K562 (cell line): ENCODE measurements at regions not wholly inside any gene's neighbourhood (a gene's known extent, or its start where the extent isn't known, plus 50 kb on each side); places are given as distances from the start of the nearest gene placed in this dataset.

ENCODE experiments used
- ATAC-seq: fragments of 200-7000 bp; cut with Tn5 transposase; 3 replicates; pipeline ENCODE4 v1.9.1; 2020; ENCODE audit warnings: moderate library complexity
- BruUV-seq: library from RNA; stranded (reverse); fragments of 400-500 nt; replicated peaks from 2 replicates; lab custom pipeline; 2021; lab: Mats Ljungman, UMichigan
- CTCF ChIA-PET: fragments of 300-600 bp; formaldehyde crosslinking; extraction: SDS; loops from one replicate; lab custom pipeline; 2021; ENCODE audit warnings: low intra/inter-chr PET ratio; lab: Yijun Ruan, JAX
- POLR2A ChIA-PET: fragments of 300-600, 350-650 bp; sonication (Branson Sonifier 250); formaldehyde crosslinking; extraction: SDS; loops from one replicate; lab custom pipeline; 2021; ENCODE audit warnings: antibody characterized with exemption, inconsistent platforms; lab: Yijun Ruan, JAX
- DNase-seq, 4 experiments: peaks; one replicate each; pipeline versions ENCODE4 v3.0.0 to v3.0.0-alpha.2; 2011 to 2018; ENCODE audit warnings: low spot score in 3 of 4, mixed read lengths in 3 of 4; ENCODE audit errors: extremely low read depth in 1 of 4
- FAIRE-seq: peaks from 2 replicates; lab custom pipeline; 2011; peaks lifted over from hg19 to GRCh38; lab: Jason Lieb, UNC
- H2AFZ ChIP-seq: 2 replicates; pipeline ENCODE4 v1.6.0; 2011; ENCODE audit warnings: low read depth, low read length, control low read depth, inconsistent platforms
- H3K27ac ChIP-seq: fragments of 200-600 bp; 3 replicates; pipeline ENCODE4 v1.8.0; 2011; ENCODE audit warnings: low read depth, mild to moderate bottlenecking, control low read depth, inconsistent platforms, low read length, moderate library complexity, mixed read lengths; ENCODE audit errors: extremely low read depth
- H3K27me3 ChIP-seq, 2 experiments: fragments of 300-600 bp in 1 of 2; 2 replicates in 1 of 2; 3 replicates in 1 of 2; pipeline versions ENCODE4 v1.6.0 to v1.8.0; 2011; ENCODE audit warnings: inconsistent platforms in 2 of 2, low read length in 2 of 2, mild to moderate bottlenecking in 1 of 2, mixed read lengths in 1 of 2, moderate library complexity in 1 of 2; ENCODE audit not compliant: control insufficient read depth in 2 of 2, insufficient read depth in 2 of 2
- H3K36me3 ChIP-seq: fragments of 300-600 bp; 3 replicates; pipeline ENCODE4 v1.8.0; 2011; ENCODE audit warnings: mild to moderate bottlenecking, low read length, inconsistent platforms; ENCODE audit not compliant: control insufficient read depth, insufficient read depth
- H3K4me1 ChIP-seq, 2 experiments: fragments of 200-600 bp in 1 of 2; replicated peaks in 1 of 2; 2 replicates in 1 of 2; 3 replicates in 1 of 2; pipeline versions ENCODE4 v1.5.1 to v1.8.0; 2011; ENCODE audit warnings: inconsistent platforms in 2 of 2, low read length in 2 of 2, mild to moderate bottlenecking in 1 of 2, mixed read lengths in 1 of 2, moderate library complexity in 1 of 2; ENCODE audit not compliant: control insufficient read depth in 2 of 2, insufficient read depth in 2 of 2
- H3K4me2 ChIP-seq: 2 replicates; pipeline ENCODE4 v1.6.1; 2011; ENCODE audit warnings: low read length, control low read depth, inconsistent platforms, mixed read lengths; ENCODE audit not compliant: insufficient read depth
- H3K4me3 ChIP-seq: fragments of 200-600 bp; sonication (generic), shearing (Covaris generic); 2 replicates; pipeline ENCODE4 v1.5.1; 2016; ENCODE audit warnings: control low read depth, inconsistent platforms
- H3K79me2 ChIP-seq: fragments of 200-600 bp; 3 replicates; pipeline ENCODE4 v1.8.0; 2011; ENCODE audit warnings: low read length, inconsistent platforms; ENCODE audit not compliant: control insufficient read depth, insufficient read depth
- H3K9ac ChIP-seq, 2 experiments: 2 replicates each; pipeline versions ENCODE4 v1.6.0 to v1.6.1; 2011; ENCODE audit warnings: low read depth in 2 of 2, low read length in 2 of 2, control low read depth in 1 of 2, inconsistent platforms in 1 of 2, mild to moderate bottlenecking in 1 of 2, mixed read lengths in 1 of 2; ENCODE audit not compliant: insufficient read depth in 1 of 2
- H3K9me1 ChIP-seq: one replicate; pipeline ENCODE4 v1.6.0; 2011; ENCODE audit warnings: inconsistent platforms, mild to moderate bottlenecking, low read length, moderate library complexity; ENCODE audit not compliant: control insufficient read depth, insufficient read depth
- H3K9me3 ChIP-seq: replicated peaks from 2 replicates; pipeline ENCODE4 v1.5.1; 2011; ENCODE audit warnings: low read depth, low read length, inconsistent platforms; ENCODE audit not compliant: control insufficient read depth, insufficient read depth
- H4K20me1 ChIP-seq: replicated peaks from 2 replicates; pipeline ENCODE4 v1.6.1; 2011; ENCODE audit warnings: low read length, inconsistent platforms, mixed read lengths; ENCODE audit not compliant: control insufficient read depth, insufficient read depth
- EWSR1 ChIP-seq: fragments of 450-650 bp; IDR thresholded peaks from 2 replicates; pipeline ENCODE4 v1.6.1; 2018; ENCODE audit warnings: borderline replicate concordance, mild to moderate bottlenecking, low read depth, moderate library complexity; ENCODE audit not compliant: partially characterized antibody
- GABPA ChIP-seq: fragments of 200-800 bp; sonication (Bioruptor generic); conservative IDR thresholded peaks from 2 replicates; pipeline ENCODE4 v1.6.1; 2016; ENCODE audit warnings: low read depth, missing genetic modification characterization, missing compliant biosample characterization
- HMGXB4 ChIP-seq: sonication (generic); formaldehyde crosslinking; IDR thresholded peaks from 2 replicates; pipeline ENCODE4 v1.8.1; 2023; ENCODE audit warnings: mild to moderate bottlenecking, missing genetic modification reagents
- NCOA1 ChIP-seq: fragments of 450-650 bp; IDR thresholded peaks from 2 replicates; pipeline ENCODE4 v1.6.1; 2016; ENCODE audit warnings: low read depth
- RFX1 ChIP-seq: fragments of 450-650 bp; IDR thresholded peaks from 2 replicates; pipeline ENCODE4 v1.6.1; 2016; ENCODE audit warnings: mild to moderate bottlenecking, moderate library complexity
- SRSF1 ChIP-seq: fragments of 200-400 bp; formaldehyde crosslinking; IDR thresholded peaks from 2 replicates; pipeline ENCODE4 v1.6.1; 2017; ENCODE audit warnings: mild to moderate bottlenecking, low read depth, low read length, moderate library complexity
- ZBTB40 ChIP-seq, 2 experiments: fragments of 450-650 bp in 1 of 2; sonication (generic) in 1 of 2; formaldehyde crosslinking in 1 of 2; IDR thresholded peaks; 2 replicates each; pipeline versions ENCODE4 v1.7.1 to v1.9.0; 2016 to 2022; ENCODE audit warnings: inconsistent platforms in 1 of 2, mild to moderate bottlenecking in 1 of 2, missing genetic modification reagents in 1 of 2
- ZNF184 ChIP-seq: sonication (generic); formaldehyde crosslinking; IDR thresholded peaks from 2 replicates; pipeline ENCODE4 v1.5.0; 2020; ENCODE audit warnings: missing genetic modification reagents
- WGBS: fragments of 100-300 bp; shearing (Covaris generic); methylation state at CpG from one replicate; pipeline ENCODE4 v1.1.6; 2016; ENCODE audit warnings: low coverage, mixed read lengths; ENCODE audit not compliant: insufficient coverage; ENCODE audit errors: missing lambda C conversion rate; 5-methylcytosine and 5-hydroxymethylcytosine counted together
- in situ Hi-C: fragments of 300-500 bp; cut with MboI; formaldehyde crosslinking; loops from 4 replicates; pipeline ENCODE4 v1.15.0; 2018; ENCODE audit warnings: inconsistent platforms, mixed read lengths
- intact Hi-C: fragments of 100-400 bp; cut with micrococcal nuclease; formaldehyde crosslinking; loops from 2 replicates; pipeline ENCODE4 v1.14.2; 2022
- TF ChIP-seq, protein P1 (sequence below): IDR thresholded peaks from 2 replicates; pipeline ENCODE4 v1.6.1; 2011; ENCODE audit warnings: borderline replicate concordance, low read depth, mild to moderate bottlenecking, moderate library complexity, low read length; ENCODE audit not compliant: insufficient read depth, poor library complexity, severe bottlenecking

DNA sequence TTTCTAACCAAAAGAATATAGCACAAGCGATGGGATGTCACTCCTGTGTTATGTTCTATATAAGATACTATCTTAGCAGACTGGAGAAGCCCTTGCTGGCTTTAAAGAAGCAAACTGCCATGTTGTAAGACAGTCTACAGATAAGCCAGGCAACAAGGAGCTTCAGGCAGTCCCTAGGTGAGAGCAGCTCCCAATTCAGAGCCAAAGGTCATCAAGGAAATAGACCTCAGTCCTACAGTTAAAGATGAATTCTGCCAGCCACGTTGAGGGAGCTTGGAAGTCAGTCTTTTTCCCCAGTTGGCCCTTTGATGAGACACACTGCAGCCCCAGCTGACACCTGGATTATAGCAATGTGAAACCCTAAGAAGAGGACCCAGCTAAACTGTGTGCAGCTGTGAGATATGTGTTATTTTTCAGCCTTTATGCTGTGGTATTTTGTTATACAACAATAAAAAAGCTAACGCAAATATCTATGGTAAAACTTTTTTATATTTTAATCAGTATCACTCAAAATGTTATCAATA, 102.5 kb upstream of the AKAP13 start:
- Histone ChIP-seq H4K20me1 (no peaks in the 10 kb centered on the region; the same call in 1 of the 2 replicates), H3K27me3 (peaks cover 14 to 22% of the 10 kb centered on the region in 2 experiments), H3K9me1 (no peaks in the 10 kb centered on the region), H3K4me2 (no peak overlapping the region), H2AFZ (no peak overlapping the region), H3K27ac (no peak overlapping the region), H3K36me3 (no peaks in the 10 kb centered on the region), H3K9ac (no peak overlapping the region), H3K4me1 (no peaks in the 10 kb centered on the region), H3K4me3 (no peak overlapping the region), H3K9me3 (no peaks in the 10 kb centered on the region; the same call in 1 of the 2 replicates), H3K79me2 (no peaks in the 10 kb centered on the region)
- CTCF ChIA-PET: no interaction called here
- no peak for FAIRE-seq
- no TSS peak for BruUV-seq
- WGBS: 0% methylated on average over 3 of the region's 3 CpGs
- intact Hi-C loops: no loop called here
- DNase-seq: no peak
- POLR2A ChIA-PET: no interaction called here
- in situ Hi-C loops: loop anchor here (25.0 kb wide), 2 partner anchors 816 to 1066 kb away; no protein-coding TSS in a partner anchor
- ATAC-seq: no peak
- TF ChIP-seq NCOA1 (no peak), ZNF184 (CRISPR knock-in tag) (no peak), HMGXB4 (CRISPR knock-in tag) (no peak), RFX1 (no peak), SRSF1 (no peak), ZBTB40 (IDR thresholded peaks at IDR 0.05) (no peak), ZBTB40 (CRISPR knock-in tag; IDR thresholded peaks at IDR 0.05) (no peak), EWSR1 (no peak), GABPA (tag) (no peak)
- TF ChIP-seq, protein P1, sequence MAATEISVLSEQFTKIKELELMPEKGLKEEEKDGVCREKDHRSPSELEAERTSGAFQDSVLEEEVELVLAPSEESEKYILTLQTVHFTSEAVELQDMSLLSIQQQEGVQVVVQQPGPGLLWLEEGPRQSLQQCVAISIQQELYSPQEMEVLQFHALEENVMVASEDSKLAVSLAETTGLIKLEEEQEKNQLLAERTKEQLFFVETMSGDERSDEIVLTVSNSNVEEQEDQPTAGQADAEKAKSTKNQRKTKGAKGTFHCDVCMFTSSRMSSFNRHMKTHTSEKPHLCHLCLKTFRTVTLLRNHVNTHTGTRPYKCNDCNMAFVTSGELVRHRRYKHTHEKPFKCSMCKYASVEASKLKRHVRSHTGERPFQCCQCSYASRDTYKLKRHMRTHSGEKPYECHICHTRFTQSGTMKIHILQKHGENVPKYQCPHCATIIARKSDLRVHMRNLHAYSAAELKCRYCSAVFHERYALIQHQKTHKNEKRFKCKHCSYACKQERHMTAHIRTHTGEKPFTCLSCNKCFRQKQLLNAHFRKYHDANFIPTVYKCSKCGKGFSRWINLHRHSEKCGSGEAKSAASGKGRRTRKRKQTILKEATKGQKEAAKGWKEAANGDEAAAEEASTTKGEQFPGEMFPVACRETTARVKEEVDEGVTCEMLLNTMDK: no peak
